HCT116 (cell line): ENCODE measurements at regions not wholly inside any gene's neighbourhood (a gene's known extent, or its start where the extent isn't known, plus 50 kb on each side); places are given as distances from the start of the nearest gene placed in this dataset.

ENCODE experiments used
- ATAC-seq: fragments of 200-7000 bp; cut with Tn5 transposase; 2 replicates; pipeline ENCODE4 v1.9.1; 2020; ENCODE audit warnings: mild to moderate bottlenecking, moderate library complexity
- BruUV-seq: library from RNA; stranded (reverse); fragments of 400-500 nt; replicated peaks from 2 replicates; lab custom pipeline; 2021; lab: Mats Ljungman, UMichigan
- CTCF ChIA-PET: fragments of 300-600 bp; sonication (Branson Sonifier 250); formaldehyde crosslinking; loops from one replicate; lab custom pipeline; 2021; ENCODE audit warnings: antibody characterized with exemption; lab: Charles Lee
- POLR2A ChIA-PET: fragments of 300-600, 350-600 bp; sonication (Branson Sonifier 250); formaldehyde crosslinking; loops from one replicate; lab custom pipeline; 2021; ENCODE audit warnings: antibody characterized with exemption; lab: Charles Lee
- RAD21 ChIA-PET, 2 experiments: fragments of 300-600 bp; sonication (Branson Sonifier 250); formaldehyde crosslinking; loops; one replicate each; lab custom pipeline; 2023; ENCODE audit warnings: low total read pairs in 2 of 2; ENCODE audit not compliant: uncharacterized antibody in 2 of 2, unreplicated experiment in 2 of 2, low non-redundant PET in 1 of 2; lab: Charles Lee
- DNase-seq: peaks from one replicate; pipeline ENCODE4 v3.0.0-alpha.2; 2010; ENCODE audit warnings: low read depth, low spot score
- H2AFZ ChIP-seq: fragments of 200-600 bp; shearing (Covaris generic), sonication (generic); 2 replicates; pipeline ENCODE4 v1.6.1; 2017; ENCODE audit warnings: low read depth, mixed run types, mixed read lengths, antibody characterized with exemption, low read length; ENCODE audit not compliant: poor library complexity, severe bottlenecking
- H3K27ac ChIP-seq: 2 replicates; pipeline ENCODE4 v1.5.1; 2012; ENCODE audit warnings: low read depth, low read length
- H3K27me3 ChIP-seq: fragments of 200-600 bp; sonication (generic); 2 replicates; pipeline ENCODE4 v1.6.1; 2016; ENCODE audit warnings: mixed run types, low read length, mixed read lengths; ENCODE audit not compliant: insufficient read depth
- H3K36me3 ChIP-seq, 2 experiments: fragments of 200-500 bp in 1 of 2; fragments of 200-600 bp in 1 of 2; sonication (Bioruptor generic) in 1 of 2; sonication (generic) in 1 of 2; 2 replicates each; pipeline versions ENCODE4 v1.5.1 to v1.6.1; 2014 to 2016; ENCODE audit warnings: low read length in 2 of 2, inconsistent platforms in 1 of 2, mixed read lengths in 1 of 2, mixed run types in 1 of 2; ENCODE audit not compliant: insufficient read depth in 2 of 2, control insufficient read depth in 1 of 2
- H3K4me1 ChIP-seq, 2 experiments: fragments of 200-600 bp in 1 of 2; sonication (generic) in 1 of 2; 2 replicates each; pipeline versions ENCODE4 v1.5.1 to v1.6.1; 2012 to 2017; ENCODE audit warnings: low read length in 2 of 2, inconsistent platforms in 1 of 2, mild to moderate bottlenecking in 1 of 2, mixed read lengths in 1 of 2, mixed run types in 1 of 2, moderate library complexity in 1 of 2; ENCODE audit not compliant: insufficient read depth in 2 of 2, control insufficient read depth in 1 of 2
- H3K4me2 ChIP-seq: fragments of 200-600 bp; sonication (generic); 2 replicates; pipeline ENCODE4 v1.6.1; 2017; ENCODE audit warnings: mixed run types, low read length, mixed read lengths
- H3K4me3 ChIP-seq, 2 experiments: fragments of 200-600 bp in 1 of 2; sonication (generic) in 1 of 2; replicated peaks in 1 of 2; 2 replicates each; pipeline ENCODE4 v1.5.1; 2011 to 2016; ENCODE audit warnings: low read length in 2 of 2, control low read depth in 1 of 2, low read depth in 1 of 2, mild to moderate bottlenecking in 1 of 2, mixed read lengths in 1 of 2, mixed run types in 1 of 2
- H3K79me2 ChIP-seq: fragments of 200-600 bp; sonication (generic); 2 replicates; pipeline ENCODE4 v1.6.1; 2017; ENCODE audit warnings: mild to moderate bottlenecking, mixed run types, low read length, moderate library complexity, mixed read lengths; ENCODE audit not compliant: insufficient read depth
- H3K9ac ChIP-seq: fragments of 200-600 bp; sonication (generic); 2 replicates; pipeline ENCODE4 v1.6.1; 2016; ENCODE audit warnings: low read length, mixed read lengths
- H3K9me2 ChIP-seq: fragments of 200-600 bp; sonication (generic), shearing (Covaris generic); 2 replicates; pipeline ENCODE4 v1.6.1; 2017; ENCODE audit warnings: mixed run types, mild to moderate bottlenecking, moderate library complexity; ENCODE audit not compliant: insufficient read depth
- H3K9me3 ChIP-seq, 2 experiments: fragments of 200-500 bp in 1 of 2; fragments of 200-600 bp in 1 of 2; sonication (Bioruptor generic) in 1 of 2; sonication (generic) in 1 of 2; 2 replicates each; pipeline ENCODE4 v1.6.1; 2014 to 2017; ENCODE audit warnings: low read length in 2 of 2, mixed read lengths in 2 of 2, inconsistent platforms in 1 of 2, low read depth in 1 of 2, mild to moderate bottlenecking in 1 of 2, mixed run types in 1 of 2, moderate library complexity in 1 of 2; ENCODE audit not compliant: control insufficient read depth in 1 of 2, insufficient read depth in 1 of 2
- H4K20me1 ChIP-seq: fragments of 200-600 bp; sonication (generic), shearing (Covaris generic); 2 replicates; pipeline ENCODE4 v1.6.1; 2017; ENCODE audit warnings: mixed run types, mild to moderate bottlenecking, moderate library complexity; ENCODE audit not compliant: insufficient read depth
- ATF3 ChIP-seq: IDR thresholded peaks from 2 replicates; pipeline ENCODE4 v1.6.1; 2012
- CBX3 ChIP-seq: IDR thresholded peaks from 2 replicates; pipeline ENCODE4 v1.6.1; 2012; ENCODE audit warnings: low read depth
- CEBPB ChIP-seq: IDR thresholded peaks from 2 replicates; pipeline ENCODE4 v1.6.1; 2012; ENCODE audit warnings: low read depth
- CTCF ChIP-seq, 3 experiments: fragments of 200-600 bp in 1 of 3; sonication (generic) in 1 of 3; IDR thresholded peaks in 2 of 3; conservative IDR thresholded peaks in 1 of 3; 2 replicates each; pipeline ENCODE4 v1.5.1; 2012 to 2017; ENCODE audit warnings: low read depth in 2 of 3, low read length in 2 of 3, antibody characterized with exemption in 1 of 3, borderline replicate concordance in 1 of 3, control low read depth in 1 of 3, mild to moderate bottlenecking in 1 of 3, mixed read lengths in 1 of 3, mixed run types in 1 of 3, moderate library complexity in 1 of 3; ENCODE audit not compliant: insufficient read depth in 1 of 3
- EGR1 ChIP-seq: IDR thresholded peaks from 2 replicates; pipeline ENCODE4 v1.6.1; 2012; ENCODE audit warnings: low read depth
- ELF1 ChIP-seq: IDR thresholded peaks from 2 replicates; pipeline ENCODE4 v1.6.1; 2012; ENCODE audit warnings: low read depth, borderline replicate concordance
- EZH2 ChIP-seq: fragments of 200-600 bp; sonication (generic); IDR thresholded peaks from 2 replicates; pipeline ENCODE4 v1.6.1; 2017; ENCODE audit warnings: antibody characterized with exemption, mixed run types
- EZH2phosphoT487 ChIP-seq: fragments of 200-600 bp; IDR thresholded peaks from 2 replicates; pipeline ENCODE4 v1.6.1; 2018; ENCODE audit warnings: antibody characterized with exemption, borderline replicate concordance
- FOSL1 ChIP-seq: IDR thresholded peaks from 2 replicates; pipeline ENCODE4 v1.6.1; 2012; ENCODE audit warnings: low read depth
- JUND ChIP-seq: IDR thresholded peaks from 2 replicates; pipeline ENCODE4 v1.6.1; 2012
- RAD21 ChIP-seq: IDR thresholded peaks from 2 replicates; pipeline ENCODE4 v1.6.1; 2012; ENCODE audit warnings: low read depth, mild to moderate bottlenecking
- REST ChIP-seq: IDR thresholded peaks from 2 replicates; pipeline ENCODE4 v1.6.1; 2012; ENCODE audit warnings: low read depth
- SIN3A ChIP-seq: IDR thresholded peaks from 2 replicates; pipeline ENCODE4 v1.6.1; 2012; ENCODE audit warnings: low read depth
- SP1 ChIP-seq: IDR thresholded peaks from 2 replicates; pipeline ENCODE4 v1.6.1; 2012; ENCODE audit warnings: low read depth
- SRF ChIP-seq: IDR thresholded peaks from 2 replicates; pipeline ENCODE4 v1.6.1; 2012; ENCODE audit warnings: low read depth
- TCF7L2 ChIP-seq: IDR thresholded peaks from 2 replicates; pipeline ENCODE4 v1.7.0; 2011; ENCODE audit warnings: borderline replicate concordance, inconsistent platforms; ENCODE audit not compliant: insufficient read depth, insufficient read length; ENCODE audit errors: extremely low read depth
- YY1 ChIP-seq: IDR thresholded peaks from 2 replicates; pipeline ENCODE4 v1.6.1; 2011; ENCODE audit warnings: low read length, low read depth, moderate library complexity, mild to moderate bottlenecking; ENCODE audit not compliant: insufficient replicate concordance; ENCODE audit errors: extremely low read depth
- ZBTB33 ChIP-seq: IDR thresholded peaks from 2 replicates; pipeline ENCODE4 v1.6.1; 2011; ENCODE audit warnings: mild to moderate bottlenecking, low read length, moderate library complexity; ENCODE audit not compliant: insufficient replicate concordance; ENCODE audit errors: extremely low read depth
- ZNF274 ChIP-seq: fragments of 200-500 bp; sonication (Bioruptor generic); IDR thresholded peaks from 2 replicates; pipeline ENCODE4 v1.6.1; 2014; ENCODE audit warnings: mild to moderate bottlenecking, low read depth, low read length, inconsistent platforms
- intact Hi-C: fragments of 100-400 bp; cut with micrococcal nuclease; formaldehyde crosslinking; loops from 2 replicates; pipeline ENCODE4 v1.10.0; 2022
- TF ChIP-seq, protein P1 (sequence below): IDR thresholded peaks from 2 replicates; pipeline ENCODE4 v1.6.1; 2012

GRCh38 chr12:30416631-30417030, 279.0 kb downstream of the IPO8 start:
- Histone ChIP-seq H3K4me2 (no peak overlapping the region), H4K20me1 (no peaks in the 10 kb centered on the region), H3K4me1 (peaks cover 0 to 19% of the 10 kb centered on the region in 2 experiments; a peak in 2 of 4 replicates), H3K4me3 (no peak overlapping the region)
- RAD21 ChIA-PET = no interaction called here
- no peak for ATAC-seq
- TF ChIP-seq, protein P1, sequence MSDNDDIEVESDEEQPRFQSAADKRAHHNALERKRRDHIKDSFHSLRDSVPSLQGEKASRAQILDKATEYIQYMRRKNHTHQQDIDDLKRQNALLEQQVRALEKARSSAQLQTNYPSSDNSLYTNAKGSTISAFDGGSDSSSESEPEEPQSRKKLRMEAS = no peak
- TF ChIP-seq YY1 (no peak), ATF3 (no peak), FOSL1 (no peak), JUND (no peak), ELF1 (no peak), REST (no peak), CEBPB (no peak), EGR1 (no peak), EZH2phosphoT487 (no peak), RAD21 (no peak), SIN3A (no peak), SP1 (no peak), ZNF274 (no peak), EZH2 (no peak), SRF (no peak), CBX3 (no peak), TCF7L2 (no peak), ZBTB33 (no peak), CTCF (IDR thresholded peaks at IDR 0.05 in 2 of 3, conservative IDR thresholded peaks at IDR 0.05 in 1 of 3; ENCODE audit: borderline replicate concordance in 1 of 3, insufficient read depth in 1 of 3, low read depth in 2 of 3, low read length in 2 of 3) (no peak)
- TF ChIP-seq, all 23 proteins: peak for 0
- no peaks in the 10 kb centered on the region for H3K9me2 ChIP-seq
- POLR2A ChIA-PET = no interaction called here
- no peak overlapping the region for H3K27ac ChIP-seq
- H3K9ac ChIP-seq = no peak overlapping the region
- H3K36me3 ChIP-seq = no peaks in the 10 kb centered on the region
- no peaks in the 10 kb centered on the region for H3K79me2 ChIP-seq
- H3K9me3 ChIP-seq = no peaks in the 10 kb centered on the region
- H2AFZ ChIP-seq = no peak overlapping the region
- intact Hi-C loops = no loop called here
- CTCF ChIA-PET = no interaction called here
- no peaks in the 10 kb centered on the region for H3K27me3 ChIP-seq
- no peak for DNase-seq
- BruUV-seq = no TSS peak
